SK-N-DZ (cell line): ENCODE measurements at regions not wholly inside any gene's neighbourhood (a gene's known extent, or its start where the extent isn't known, plus 50 kb on each side); places are given as distances from the start of the nearest gene placed in this dataset.
"Not testable (repeated sequence)": the region's sequence is repeated elsewhere in the genome, so short reads cannot be mapped to it uniquely, and the experiment has no call there.

Experiments used
- DNase-seq: peaks from one replicate; pipeline ENCODE4 v3.0.0-alpha.2; 2015; ENCODE audit warnings: low spot score

DNA sequence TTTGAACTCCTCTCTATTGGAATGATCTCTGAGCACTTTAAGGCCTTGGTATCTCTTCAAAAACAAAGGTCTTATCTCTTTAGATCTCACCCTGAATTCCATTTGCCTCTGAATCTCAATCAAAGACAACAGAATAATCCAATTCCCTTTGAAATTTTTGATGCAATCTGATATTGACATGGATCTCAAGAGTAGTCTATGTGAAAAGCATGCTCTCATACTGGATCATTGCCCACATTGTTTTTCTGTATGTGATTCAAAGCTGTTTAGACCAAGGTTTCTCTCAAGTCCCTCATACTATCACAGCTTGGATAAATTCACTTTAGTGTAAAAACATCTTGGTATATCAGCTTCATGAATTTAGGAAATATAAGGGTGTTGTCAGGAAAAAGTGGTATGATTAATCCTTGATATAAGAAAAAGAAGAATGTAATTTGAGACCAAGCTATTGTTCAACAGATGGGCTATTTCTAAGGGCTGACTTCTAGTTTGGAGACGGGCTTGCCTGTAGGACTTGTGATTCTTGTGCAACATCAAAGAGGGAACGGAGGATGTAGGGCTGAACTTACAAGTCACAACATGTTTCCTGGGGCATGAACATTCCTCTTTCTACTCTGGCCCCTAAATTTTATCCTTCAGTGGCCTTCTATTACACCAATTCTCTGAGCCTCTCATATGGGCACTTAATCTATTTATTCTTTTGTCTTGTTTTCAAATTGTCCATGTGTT lies 77.9 kb upstream of the CITED2 start:
- peak; percentile 49 for DNase-seq

DNA sequence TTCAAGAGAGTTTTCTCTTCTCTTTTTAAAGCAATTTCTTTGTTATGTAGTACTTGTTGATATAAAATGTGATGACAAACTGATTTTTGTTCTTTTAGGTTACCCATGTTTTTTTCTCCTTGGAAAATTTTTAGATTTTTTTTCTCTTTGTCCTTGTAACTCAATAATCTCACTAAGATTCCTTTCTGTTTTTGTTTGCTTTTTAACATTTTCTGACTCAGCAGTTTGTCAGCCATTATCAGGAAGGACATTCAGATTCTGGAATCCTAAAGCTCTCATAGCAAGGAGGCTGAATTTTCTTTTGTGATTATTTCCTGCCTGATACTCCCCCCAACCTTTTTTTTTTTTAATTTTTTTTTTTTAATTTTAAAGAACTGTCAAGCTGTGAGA lies 75.2 kb upstream of the CITED2 start:
- DNase-seq, result no peak

DNA sequence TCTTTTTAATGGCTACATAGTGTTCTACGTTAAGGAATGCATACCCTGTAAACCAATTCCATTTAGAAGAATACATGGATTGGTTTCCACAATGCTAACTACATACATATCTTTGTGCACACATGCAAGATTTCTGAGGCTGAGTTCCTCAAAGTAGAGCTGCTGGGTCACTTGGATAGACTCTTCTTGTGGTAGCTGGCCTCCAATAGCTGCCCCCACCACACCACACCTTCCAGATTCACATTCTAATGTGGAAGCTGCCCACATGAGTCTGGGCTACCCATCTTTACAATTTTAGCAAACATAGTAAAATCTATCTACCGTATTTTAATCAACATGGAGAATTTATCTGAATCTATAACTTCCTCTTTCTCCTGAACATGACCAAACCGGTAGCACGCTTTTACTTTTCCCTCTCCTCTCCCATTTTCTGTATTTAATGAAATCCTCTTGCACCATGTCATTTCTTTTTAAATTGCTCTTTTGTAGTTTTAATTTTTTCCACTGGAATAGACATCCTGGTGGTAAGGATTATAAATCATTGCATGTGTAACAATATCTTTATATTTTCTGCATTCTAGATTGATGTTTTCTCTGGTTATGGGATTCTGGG lies 74.7 kb upstream of the CITED2 start:
- DNase-seq, result no peak

DNA sequence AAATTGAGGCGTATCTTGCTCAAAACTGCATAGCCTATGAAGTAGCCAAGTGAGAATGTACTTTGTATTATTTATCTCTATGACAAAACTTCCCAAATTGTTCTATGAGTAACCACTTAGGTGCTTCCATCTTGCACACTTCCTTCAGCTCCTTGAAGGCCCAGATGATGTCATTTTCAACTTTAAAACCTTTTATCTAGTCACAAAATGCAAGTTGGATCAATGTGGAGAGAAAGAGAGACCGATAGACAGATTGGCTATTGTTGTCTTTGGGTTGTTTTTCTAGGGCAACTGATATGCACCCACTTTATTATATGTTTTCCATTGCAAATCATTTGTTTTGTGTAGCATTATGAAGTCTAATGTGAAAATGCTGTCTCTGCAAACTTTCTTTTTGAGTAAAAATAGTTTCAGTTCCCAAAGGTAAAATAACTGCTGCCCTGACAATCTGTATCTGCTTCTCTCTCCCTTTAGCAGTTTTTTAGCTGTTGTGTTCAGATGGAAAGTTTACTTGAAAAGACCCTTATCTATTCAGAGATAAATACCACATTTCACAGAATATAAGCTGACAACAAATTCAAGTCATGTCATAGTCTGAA lies 73.7 kb upstream of the CITED2 start:
- no peak for DNase-seq

DNA sequence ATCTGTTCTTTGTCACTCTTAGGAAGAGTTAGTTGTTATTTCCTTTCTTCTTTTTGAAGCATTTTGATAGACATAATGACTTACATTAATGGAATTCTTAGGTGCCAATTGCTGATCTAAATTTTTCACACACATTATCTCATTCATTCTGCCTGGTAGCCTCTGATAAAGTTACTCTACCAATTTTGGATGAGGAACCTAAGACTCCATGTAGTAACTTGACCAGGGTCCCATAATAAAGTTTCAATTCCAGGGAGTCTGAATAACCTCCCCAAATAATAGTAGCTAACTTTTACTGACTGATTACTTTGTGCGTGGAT lies 73.2 kb upstream of the CITED2 start:
- no peak for DNase-seq

DNA sequence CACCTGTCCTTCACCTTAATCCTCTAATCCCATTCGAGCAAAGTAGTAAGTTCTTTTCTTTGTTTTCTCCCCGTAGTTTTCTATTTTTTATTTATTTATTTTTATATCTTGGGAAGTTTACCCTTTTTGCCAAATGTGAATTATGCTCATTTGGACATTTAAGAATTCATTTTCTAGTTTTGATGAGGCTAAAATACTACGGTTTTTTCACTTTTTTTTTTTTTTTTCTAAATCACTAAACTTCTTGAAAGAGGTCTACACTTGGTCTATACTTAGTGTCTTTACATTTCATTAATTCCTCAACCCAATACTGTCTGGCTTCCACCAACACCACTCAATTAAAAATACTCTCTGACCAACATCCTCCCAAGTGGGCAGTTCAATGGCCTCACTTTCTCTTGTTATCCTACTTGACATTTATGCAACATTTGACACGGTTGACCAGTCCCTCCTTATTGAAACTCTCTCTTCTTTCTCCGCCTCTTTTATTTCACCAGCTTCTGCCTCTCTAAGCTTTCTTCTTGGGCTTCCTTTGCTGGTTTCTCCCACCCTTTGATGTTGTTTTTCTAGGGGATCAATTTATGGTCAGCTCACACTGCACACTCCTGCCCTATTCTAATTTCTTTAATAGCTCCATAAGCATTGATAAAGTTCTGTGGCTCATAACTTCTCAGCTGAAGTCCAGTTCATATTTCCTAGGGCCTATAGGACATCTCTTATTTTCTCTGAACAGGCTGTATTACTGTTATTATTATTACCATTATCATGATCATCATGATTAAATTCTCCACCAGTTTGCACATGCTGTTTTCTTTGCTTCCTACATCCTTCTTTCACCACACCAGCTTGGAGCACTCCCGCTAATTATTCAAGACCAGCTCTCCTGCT lies 72.6 kb upstream of the CITED2 start:
- no peak for DNase-seq

DNA sequence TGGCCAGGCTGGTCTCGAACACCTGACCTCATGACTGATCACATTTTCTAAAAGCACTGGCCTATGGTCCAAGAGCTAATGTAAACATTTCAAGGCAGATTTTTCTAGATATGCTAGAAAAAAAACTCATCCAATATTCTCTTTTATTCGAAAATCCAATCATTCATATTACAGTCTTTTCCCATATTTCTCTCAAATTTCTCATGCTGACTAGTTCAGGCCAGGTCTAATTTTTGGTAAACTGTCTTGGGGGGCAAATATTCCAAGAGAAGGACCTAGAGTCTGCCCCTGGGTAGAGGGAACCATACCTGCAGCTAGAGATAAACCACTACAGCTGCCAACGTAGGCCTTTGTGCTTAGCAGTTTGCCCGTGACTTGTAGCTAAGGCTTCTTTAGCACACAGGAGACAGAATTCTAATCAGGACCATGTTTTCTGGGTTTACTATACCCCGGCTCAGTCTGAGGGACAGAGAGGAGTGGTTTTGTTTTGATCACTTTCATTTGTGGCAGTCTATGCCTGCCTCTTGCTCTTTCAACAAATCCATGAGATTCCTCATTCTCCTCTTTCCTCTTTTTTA lies 71.8 kb upstream of the CITED2 start:
- no peak for DNase-seq

DNA sequence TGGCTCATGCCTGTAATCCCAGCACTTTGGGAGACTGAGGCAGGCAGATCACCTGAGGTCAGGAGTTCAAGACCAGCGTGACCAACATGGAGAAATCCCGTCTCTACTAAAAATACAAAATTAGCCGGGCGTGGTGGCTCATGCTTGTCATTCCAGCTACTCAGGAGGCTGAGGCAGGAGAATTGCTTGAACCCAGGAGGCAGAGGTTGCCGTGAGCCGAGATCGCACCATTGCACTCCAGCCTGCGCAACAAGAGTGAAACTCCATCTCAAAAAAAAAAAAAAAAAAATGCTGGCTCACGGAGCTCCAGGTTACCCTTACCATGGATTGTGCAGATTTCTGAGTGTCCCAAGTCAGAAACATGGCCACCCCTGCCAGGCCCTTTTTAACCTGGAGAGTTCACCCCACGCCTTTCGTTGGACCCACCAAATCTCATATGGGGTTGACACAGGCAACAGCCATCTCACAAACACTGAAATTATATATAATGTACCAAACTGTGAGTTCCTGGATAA lies 69.9 kb upstream of the CITED2 start:
- not testable (repeated sequence) for DNase-seq

DNA sequence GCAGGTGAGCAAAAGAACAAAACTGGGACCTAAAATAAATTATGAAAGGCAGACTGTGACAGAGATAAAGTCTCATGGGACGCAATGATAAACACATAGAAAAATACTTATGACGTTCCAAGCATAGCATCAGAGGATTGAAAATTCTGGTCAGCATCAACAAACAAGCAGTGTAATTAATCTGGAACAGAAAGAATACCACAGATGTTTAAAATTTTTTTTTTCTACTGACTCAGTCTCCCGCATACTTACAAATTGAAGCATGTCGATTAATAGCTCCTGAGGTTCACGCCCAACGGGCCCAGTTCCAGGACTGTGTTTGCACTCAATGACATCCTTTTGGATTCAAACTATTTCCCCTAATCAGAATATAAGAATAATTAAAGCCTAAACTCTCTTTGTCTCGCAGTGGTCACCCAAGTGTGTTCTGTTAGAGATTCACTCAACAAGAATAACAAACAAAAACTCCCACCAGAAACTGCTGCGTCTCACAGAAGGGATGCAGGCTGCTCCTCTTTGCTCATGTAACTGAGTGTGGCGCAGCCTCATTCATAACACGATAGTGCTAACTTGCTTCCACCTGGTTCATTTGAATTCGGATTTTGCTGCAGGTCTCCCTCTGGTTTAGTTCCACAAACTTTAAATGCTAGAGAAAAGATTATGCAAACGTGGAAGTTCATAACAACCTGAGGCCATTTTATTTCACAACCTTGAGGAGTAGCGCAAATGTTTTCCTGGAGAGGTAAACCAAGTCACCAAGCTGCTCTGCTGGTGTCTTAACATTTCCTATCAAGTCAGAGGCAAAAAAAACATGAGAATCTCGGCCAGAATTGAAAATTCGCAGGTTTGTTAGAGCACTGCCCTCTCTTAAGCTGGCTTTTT lies 69.0 kb upstream of the CITED2 start:
- DNase-seq, result no peak

DNA sequence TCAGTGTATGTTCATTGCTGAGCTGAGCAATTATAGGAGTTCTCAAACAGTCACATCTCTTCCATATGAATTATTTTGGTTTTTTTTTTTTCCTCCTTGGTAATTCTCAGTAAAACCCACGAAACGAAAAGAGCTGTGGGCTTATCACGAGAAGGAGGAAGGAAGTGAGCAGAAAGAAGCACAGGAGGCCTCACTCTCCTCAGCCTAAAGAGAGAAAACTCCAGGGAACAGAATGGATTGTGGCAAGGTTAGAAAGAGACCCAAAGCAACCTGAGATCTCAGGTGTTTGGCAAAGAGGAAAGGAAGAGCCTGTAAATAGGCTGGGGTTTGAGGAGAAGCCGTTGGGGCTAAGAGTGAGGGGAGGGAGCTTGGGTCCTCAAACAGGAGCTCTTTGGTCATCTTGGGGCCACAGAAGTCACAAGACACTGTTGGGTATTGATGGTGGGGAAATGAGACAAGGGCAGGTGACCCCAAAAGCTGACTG lies 67.8 kb upstream of the CITED2 start:
- no peak for DNase-seq

DNA sequence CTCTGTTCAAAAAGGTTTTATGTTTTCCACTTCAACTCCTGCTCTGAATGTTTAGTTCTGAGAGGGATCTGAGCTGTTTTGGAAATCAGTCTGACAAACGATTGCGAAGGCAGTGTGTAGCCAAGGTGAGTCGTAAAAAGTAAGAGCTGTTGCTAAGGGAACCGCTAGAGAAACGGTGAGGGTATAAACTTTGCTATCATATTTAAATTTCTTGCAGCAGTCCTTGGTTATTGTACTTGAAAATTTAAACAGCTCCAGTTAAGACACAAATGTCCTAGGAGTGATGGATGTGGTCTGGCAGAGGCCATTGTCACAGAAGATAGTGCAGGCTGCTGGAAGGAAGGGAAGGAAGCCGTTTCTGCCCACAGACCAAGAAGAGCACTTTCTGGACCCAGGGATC lies 64.9 kb upstream of the CITED2 start:
- no peak for DNase-seq

DNA sequence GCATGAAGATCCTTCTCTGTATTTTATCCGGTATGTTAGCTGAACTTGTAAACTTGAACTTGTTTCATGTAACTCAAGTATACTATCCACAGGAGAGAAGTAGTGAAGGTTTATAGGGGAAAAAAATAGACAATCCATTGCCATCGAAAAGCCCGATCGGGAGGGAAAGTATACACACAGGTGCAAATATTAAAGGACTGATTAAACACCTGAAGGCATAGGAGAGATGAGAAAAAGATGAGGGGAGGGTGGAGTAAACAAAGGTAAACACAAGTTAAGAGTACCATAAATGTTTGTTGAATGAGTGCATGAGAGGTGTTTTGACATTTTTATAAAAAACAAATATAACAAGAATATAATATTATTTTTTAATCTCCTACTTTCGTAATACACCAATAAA lies 64.3 kb upstream of the CITED2 start:
- DNase-seq, result no peak

DNA sequence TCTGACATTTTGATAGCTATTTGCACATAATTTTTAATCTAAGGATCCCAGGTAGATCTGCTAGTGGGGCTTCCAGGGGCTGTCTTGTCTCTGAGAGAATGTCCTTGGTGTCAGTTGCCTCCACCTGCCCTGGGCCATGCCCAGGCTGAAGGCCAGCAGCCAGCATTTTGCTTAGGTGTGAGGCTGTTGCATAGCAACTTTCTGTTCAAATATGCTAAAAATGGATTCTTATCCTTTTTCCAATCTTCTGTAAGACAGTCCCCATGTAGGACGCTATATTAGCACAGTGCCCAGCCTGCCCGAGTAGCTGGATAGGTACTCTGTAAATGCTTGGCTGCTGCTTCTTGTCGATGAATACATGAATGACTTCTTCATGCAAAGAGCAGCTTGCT lies 62.5 kb upstream of the CITED2 start:
- DNase-seq, result no peak

DNA sequence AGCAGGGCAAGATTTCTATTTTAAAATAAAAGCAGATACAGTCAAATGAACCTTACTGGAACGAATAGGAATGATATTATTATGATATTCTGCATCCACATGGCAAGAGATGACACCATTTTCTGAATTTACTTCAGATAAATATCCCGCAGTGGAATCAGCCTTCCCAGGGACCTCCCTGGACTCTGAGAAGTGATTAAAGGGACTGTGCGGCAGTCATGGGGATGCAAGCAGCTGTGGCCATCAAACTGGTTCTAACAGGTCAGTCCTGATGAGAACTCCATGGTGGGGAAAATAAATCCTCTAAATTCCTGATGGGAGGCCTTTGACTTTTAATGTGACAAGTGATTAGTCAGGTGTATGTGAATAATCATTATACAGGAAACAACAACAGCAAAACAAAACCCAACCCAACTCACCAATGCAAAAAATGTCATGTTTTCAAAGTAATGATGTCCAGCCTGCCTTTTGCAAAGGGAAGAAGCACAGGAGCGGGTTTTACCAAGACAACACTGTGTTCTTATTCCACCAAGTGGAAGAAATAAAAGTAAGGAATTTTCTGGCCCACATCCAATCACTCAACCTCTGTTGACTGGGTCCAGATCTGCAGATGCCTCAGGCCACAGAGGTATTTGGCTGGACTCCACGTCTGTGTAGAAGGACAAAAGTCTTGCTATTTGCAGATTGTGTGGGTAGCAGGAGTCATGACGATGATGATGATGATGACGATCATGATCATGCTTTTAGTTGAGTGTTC lies 61.9 kb upstream of the CITED2 start:
- DNase-seq, result no peak

DNA sequence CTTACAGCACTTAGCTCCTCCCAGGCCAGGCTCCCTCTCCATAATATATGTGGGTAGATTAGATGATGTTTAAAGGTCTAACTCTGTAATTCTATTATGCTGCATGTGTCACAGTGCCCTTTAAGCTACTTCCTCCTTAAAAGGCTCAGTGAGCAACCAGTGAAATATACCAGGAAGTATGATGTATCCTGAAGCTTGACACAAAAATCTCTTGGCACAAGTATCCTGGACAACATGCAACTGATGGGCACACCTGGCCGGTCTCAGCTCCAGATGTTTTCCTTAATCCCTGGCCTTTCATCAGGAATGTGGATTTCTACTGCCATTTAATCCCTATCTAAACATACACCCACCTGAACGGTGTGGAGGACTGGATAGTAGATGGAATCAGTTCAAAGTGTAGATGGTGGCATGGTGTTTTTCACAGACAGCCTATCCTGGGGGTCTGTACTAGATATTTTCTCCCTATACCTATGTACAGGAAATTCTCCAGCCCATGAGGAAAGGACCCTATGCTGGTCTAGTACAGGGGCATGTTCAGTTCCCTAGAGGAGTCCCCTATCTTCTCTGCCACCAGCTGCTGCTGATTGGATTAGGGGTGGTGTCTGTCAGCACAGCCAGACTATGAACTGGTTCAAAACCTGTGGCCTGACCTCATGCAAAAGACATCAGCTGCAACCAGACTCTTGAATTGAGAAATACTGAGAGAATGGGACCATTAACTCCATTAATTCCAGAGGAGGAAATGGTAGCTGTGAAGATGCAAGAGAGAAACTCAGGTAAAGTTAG lies 59.4 kb upstream of the CITED2 start:
- DNase-seq, result peak; percentile 72

DNA sequence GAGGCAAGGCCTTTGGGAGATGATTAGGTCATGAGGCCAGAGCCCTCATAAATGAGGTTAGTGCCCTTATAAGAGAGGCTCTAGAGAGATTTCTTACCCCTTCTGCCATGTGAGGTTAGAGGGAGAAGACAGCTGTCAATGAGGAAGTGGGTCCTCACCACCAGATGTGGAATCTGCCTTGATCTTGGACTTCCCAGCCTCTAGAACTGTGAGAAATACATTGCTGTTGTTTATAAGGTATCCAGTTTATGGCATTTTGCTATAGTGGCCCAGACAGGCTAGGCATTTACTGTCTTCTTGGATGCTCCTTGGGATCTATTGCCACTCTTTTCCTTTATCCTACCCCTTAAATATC lies 57.1 kb upstream of the CITED2 start:
- no peak for DNase-seq

DNA sequence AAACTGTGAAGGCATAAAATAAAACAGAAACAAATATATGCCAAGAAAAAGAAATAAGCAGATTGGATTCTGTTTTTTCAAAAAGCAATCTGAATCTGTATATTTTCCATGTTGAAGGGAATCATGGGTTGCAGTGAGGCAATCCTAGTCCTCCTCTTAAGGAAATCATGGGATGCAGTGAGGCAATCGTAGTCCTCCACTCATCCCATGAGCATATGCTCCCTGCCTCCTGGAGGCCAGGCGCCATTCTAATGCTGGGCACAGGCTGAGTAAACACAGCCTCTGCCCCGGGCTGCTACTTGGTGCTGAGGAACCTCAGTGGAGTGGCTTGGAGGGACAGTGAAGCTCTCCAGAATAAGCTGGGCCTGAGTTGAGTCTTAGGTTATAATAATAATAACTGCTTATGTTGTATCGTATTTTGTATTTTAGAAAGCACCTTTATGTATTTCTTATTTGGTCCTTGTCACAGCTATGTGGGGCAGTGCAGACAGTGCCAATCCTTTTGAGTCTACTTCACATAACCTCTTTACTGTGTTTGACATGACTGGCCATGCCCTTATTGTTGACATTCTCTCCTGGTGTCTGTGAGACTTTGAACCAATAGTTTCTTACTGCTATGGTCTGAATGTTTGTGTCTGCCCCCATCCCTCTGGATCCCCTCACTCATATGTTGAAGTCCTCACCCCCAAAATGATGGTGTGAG lies 56.6 kb upstream of the CITED2 start:
- no peak for DNase-seq

DNA sequence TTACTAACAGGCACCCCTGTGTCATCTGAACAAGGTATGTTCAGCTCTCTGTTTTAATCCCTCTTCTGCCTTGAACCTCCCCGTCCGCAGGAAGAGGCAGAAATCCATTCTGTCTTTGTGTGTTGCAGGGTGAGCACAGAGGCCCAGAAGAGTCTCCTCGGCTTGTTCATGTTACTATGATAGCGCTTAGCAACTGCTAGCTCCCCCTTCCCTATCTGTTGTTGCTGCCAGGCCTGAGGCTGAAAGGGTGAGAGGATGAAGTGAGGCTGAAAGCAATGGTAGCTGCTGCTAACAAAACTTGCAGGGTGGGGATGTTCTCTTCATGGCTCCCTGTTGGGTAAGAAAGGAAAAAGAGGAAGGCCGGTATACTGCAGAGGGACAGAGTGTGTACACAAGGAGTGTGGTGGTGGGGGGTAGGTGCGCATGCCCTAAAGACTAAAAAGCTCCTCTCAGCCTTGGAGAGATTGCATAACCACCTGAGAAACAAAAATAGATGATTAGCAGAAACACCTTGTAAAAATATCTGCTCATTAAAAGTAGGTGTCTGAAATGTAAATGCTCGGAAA lies 55.2 kb upstream of the CITED2 start:
- no peak for DNase-seq
